ENCODE measurements at regions not wholly inside any gene's neighbourhood (a gene's known extent, or its start where the extent isn't known, plus 50 kb on each side); places are given as distances from the start of the nearest gene placed in this dataset.

DNA sequence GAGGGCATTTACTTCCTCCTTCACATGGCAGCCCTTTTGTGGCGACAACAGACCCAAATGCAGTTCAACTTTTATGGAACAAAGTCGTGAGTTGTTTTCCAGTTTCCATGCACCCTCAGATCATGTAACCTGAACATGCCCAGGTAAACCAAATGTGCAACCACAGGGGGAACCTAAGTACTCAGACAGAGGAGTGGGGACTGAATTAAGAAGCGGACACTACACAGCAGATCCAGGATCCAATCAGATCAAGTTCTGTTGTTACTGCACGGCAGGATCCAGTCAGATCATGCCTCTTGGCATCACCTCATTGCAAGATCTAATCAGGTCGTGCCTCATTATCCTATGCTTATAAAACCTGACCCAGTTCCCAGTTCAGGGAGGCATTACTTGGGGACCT lies 115.7 kb downstream of the MATN1 start:
- FAIRE-seq, result no peak

- no peak for FAIRE-seq
Measured at GRCh38 chr1:30606166-30606565, 117.2 kb downstream of the MATN1 start.

GRCh38 chr1:30605441-30605920 lies 117.9 kb downstream of the MATN1 start:
- no peak for FAIRE-seq

DNA sequence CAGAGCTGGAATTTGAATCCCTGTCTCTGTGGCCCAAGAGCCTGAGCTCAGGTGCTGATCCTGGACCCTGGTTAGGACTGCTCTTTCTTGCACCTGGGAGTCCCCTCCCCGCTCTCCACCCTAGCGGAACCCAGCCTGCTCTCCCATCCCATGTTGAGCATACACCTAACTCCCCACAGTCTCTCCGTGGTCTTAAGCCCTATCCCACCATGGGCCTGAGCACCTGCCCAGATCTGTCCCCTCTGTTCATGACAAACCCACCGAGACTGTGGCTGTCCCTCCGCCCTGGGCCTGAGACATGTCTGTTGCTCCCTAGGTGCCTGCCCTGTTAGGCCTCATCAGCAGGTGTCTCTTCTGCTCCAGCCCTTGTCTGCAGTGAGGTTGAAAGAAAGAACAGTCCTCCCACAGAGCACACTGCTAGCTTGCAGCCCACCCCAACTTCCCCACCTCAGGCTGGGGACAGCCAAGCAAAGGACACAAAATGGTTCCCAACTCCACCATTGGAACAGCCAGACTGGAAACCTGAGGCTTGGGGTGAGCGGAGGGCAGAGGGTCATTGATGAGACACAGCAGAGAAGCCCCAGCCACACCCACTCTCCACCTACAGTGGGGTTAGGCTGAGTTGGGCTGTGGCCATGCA lies 118.5 kb downstream of the MATN1 start:
- no peak for FAIRE-seq

DNA sequence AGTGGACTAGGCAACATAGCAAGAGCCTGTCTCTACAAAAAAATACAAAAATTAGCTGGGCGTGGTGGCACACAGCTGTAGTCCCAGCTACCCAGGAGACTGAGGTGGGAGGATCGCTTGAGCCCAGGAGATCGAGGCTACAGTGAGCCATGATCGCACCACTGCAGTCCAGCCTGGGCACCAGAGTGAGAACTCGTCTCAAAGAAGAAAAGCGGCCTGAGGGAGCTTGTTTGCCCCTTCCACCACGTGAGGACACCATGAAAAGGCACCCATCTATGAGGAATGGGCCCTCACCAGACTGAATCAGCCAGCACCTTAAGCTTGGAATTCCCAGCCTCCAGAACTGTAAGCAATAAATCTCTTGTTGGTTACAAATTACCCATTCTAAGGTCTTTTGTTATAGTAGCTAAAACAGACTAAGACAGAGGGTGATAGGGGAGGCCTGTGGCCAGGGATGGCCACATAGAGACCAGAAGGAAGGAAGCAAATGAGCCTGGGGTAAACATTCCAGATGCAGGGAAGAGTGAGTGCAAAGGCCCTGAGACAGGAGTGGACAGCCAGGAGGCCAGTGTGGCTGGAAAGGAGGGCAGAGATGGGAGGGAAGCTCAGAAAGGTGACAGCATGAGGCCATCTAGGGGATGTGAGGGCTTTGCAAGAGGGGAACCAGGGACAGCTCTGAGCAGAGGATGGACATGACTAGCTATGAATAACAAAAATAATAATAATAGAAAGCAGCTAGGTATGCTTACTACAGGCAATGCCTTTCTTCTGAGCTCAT lies 120.1 kb downstream of the MATN1 start:
- no peak for FAIRE-seq

DNA sequence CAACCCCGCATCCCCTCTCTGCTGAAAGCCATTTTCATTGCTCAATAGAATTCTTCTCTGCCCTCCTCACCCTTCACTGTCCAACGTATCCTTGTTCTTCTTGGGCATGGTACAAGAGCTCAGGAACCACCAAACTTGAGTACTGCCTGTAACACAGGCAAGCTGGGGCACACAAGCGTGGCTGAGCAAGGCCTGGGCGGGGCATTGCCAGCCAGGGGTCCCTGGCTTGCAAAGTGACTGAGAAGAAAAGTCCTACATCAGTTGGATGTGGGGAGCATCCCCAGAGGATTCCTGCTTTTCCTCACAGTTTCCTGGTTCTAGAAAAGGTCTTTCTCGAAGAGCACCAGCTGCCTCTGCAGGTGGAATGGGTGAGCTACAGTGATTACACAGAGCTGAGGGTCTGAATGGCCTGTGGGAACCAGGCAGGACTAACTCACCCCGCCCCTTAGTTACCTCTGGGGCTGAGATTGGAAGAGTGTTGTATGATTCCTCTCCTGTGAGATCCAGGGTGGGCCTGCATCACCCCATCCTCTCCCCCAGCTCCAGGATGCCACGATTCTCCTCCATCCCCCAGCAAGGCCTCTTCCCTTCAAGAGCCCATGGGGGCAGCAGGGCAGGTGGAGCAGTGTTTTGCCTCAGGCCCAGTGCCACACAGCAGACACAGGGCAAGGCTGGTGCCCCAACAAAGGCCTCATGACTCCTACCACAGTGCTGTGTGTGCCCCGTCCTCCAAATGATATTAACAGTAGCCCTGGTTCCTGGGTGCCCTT lies 121.9 kb downstream of the MATN1 start:
- FAIRE-seq, result no peak

GRCh38 chr1:30600706-30601105 lies 122.7 kb downstream of the MATN1 start:
- FAIRE-seq, result no peak

- FAIRE-seq, result no peak
Measured at GRCh38 chr1:30600258-30600657, 123.1 kb downstream of the MATN1 start.

GRCh38 chr1:30599721-30600120 lies 123.7 kb downstream of the MATN1 start:
- FAIRE-seq, result no peak

DNA sequence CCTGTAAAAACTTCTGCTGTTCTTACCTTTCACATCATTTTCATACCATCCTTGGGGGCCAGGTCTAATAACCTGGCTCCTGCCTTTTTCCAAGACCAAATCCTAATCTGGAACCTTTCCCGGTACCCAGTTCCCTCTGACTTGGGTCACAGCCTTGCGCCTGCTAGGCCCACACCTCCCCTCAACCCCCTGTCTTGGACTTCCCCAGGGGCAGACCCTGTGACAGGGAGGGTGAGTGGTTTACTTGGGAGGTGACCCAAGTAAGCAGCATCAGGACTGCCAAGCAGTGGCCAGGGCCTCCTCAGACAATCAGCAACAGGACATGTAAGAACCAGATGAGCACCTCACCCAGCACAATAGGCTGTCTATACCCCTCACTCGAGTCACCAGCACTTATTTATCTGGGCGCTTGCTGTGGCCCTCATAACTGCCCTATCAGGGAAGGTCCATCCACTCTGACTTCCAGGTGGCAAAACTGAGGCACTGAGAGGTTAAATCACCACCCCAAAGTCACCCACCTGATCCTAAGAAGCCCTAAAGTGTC lies 124.7 kb downstream of the MATN1 start:
- FAIRE-seq, result no peak

GRCh38 chr1:30597711-30598110 lies 125.7 kb downstream of the MATN1 start:
- FAIRE-seq, result no peak

DNA sequence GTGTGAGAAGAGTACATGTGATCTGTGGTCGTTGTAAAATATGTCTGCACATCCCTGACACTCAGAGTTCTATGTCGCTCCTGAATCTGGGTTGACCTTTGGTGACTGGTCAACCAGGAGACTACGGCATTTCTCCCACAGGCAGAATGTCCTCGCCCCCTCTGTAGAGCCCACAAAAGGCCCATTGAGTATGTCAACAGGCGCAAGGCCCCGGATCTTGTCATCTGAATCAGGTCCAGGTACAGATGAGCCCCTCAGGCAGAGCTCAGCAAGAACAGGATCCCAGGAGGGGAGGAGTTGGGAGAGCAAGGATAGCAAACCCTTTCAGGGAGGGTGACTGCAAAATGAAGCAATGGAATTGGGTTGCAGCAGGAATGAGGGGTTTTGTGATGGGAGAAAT lies 126.5 kb downstream of the MATN1 start:
- FAIRE-seq, result no peak

DNA sequence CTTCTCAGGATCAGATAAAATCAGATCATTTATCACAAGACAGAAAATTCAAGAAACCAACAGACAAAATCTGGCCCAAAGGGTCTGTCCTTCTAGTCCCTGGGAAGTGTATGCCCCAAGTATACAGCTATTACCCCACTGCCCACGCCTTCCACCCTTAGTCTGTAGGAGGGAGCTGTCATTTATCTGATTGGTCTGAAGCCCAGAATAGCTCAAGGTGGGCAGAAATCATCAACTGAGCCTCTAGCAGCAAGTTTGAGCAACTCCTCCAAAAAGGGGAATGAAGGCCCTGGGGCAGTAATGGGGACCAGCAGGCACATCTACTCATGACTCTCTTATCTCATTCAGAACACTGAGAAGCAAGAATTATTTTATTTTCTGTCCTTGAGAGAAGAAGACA lies 126.9 kb downstream of the MATN1 start:
- FAIRE-seq, result no peak

- no peak for FAIRE-seq
Measured at GRCh38 chr1:30589083-30589482, 134.3 kb downstream of the MATN1 start.

DNA sequence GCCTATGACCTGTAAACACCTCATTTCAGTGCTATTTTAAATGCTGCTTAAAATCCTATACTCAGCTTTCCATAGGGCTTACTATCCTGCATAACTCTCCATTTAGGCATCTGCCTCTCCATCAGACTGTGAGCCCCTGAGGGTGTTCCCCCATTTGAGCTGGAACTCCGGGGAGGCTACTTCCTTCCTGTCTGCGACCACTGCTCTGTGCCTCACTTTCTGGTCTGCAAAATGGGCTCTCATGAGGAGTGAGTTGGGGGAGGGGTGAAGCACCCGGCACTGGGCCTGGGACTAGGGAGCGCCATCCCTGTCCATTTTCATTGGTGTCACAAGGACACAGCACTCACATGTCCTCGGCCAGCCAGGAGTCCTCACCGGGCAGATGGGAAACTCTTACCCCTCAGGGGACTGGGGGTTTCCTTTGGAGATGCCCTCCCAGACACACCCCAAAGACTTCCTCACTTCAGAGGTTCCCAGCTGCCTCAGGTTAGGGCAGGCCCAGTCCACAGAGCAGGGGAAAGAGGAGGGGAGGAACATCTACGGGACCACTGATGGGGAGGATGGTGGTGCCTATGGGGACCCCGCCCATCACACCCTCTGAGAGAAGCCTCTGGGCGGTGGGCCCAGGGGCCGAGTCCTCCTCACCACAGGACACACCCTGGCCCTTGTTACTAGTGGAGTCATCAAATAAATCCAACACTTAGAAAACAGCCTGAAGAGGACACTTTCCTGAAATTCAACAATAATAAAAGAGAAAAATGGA lies 134.9 kb downstream of the MATN1 start:
- FAIRE-seq, result no peak

GRCh38 chr1:30586671-30587070 lies 136.7 kb downstream of the MATN1 start:
- FAIRE-seq, result no peak

DNA sequence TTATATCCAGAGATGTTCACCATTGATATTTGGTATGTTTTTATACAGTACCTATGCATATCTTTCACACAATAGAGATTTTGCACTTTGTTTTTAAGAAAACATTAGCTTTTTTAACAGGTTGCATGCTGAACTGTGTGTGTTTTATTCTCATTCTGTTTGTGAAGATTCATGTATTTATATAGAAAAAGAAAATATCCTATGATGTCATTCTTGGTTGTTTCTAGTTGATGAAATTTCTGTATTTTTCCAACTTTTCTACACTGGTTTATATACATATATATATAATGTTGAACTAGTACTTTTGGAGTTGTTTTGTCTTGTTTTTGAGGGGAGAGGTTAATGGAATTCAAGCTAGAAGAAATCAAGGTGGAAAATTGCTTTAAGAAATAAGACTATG lies 143.8 kb downstream of the MATN1 start:
- FAIRE-seq, result no peak

DNA sequence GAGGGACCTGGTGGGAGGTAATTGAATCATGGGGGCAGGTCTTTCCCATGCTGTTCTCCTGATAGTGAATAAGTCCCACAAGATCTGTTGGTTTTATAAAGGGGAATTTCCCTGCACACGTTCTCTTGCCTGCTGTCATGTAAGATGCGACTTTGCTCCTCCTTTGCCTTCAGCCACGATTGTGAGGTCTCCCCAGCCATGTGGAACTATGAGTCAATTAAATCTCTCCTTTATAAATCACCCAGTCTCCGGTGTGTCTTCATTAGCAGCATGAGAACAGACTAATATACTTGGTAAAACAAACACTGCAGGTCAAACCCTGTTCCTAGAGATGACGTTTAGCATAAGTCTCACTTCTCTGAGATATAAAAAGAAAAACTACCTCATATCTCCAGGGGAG lies 148.3 kb downstream of the MATN1 start:
- no peak for FAIRE-seq

DNA sequence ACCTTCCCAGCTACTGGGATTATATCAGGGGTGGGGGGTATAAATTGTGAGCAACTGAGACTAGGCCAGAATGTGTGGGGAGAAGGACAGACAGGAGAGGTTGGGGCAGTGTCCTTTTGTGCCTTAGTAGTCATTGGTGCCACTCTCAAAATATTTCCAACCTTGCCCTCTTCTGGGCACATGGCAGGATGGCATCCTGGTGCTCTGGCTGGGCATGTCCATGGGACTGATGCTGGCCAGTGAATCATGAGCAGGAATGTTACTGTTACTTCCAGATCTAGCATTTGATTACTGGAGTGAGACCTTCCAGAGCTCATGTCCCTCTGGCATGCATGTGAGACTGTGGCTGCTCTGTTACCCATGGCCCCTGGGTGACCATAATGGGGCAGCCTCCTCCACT lies 151.2 kb downstream of the MATN1 start:
- FAIRE-seq, result no peak

DNA sequence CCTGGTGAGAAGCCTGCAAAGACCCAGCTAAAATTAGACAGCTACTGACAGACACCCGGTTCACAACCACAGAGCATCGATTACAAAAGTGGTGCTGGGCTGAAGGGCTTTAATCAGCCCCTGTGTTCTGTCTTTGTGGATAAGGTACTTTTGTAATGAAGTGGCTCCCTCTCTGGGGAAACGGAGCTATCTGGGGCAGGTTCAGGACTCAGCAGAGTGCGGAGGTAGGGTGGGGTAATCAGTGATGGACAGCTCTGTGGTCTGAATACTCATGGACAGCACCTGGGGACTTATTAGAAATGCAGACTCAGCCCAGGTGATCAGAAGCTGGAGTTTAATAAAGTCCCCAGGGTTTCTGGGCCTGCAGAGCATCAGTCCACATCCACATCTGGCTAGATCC lies 152.0 kb downstream of the MATN1 start:
- FAIRE-seq, result no peak

DNA sequence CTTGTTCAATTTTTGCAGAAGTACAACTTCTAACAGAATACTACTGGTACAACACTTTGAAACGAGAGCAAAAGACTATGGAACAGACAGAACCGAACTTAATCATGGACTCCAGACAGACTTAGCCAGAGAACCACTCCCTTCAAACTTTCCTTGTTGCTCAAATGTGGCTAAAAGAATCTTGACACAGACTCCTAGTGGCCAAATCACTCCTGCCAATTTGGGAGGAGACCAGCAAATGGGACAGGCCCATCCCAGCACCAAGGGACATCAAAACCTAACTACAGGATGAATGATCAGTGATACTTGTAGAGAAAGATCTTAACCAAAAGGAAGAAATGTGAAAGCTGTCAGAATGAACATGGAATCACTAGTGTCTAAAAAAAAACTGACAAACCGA lies 154.0 kb downstream of the MATN1 start:
- FAIRE-seq, result no peak

- no peak for FAIRE-seq
Measured at GRCh38 chr1:30562559-30562958, 160.8 kb downstream of the MATN1 start.

DNA sequence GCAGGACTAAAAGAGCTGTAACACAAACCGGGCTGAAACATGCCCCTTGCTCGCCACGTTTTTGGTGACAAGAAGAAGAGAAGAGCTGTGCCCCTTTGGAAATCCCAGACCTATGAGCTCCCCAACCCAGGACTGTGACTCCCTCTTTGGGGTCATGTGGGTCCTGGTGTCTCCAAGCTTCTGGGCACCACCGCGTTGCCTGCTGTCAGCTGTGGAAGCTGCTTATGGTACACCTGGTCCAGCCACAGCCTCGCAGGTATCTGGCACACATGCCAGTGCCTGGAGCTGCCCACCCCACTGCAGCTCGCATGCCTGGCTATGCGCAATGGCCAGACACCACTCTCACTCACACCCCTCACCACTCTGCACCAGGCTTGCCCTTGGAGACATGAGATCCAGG lies 171.8 kb downstream of the MATN1 start:
- FAIRE-seq, result no peak

Measured in TTC549 (cell line).